K562 (cell line): ENCODE measurements at regions not wholly inside any gene's neighbourhood (a gene's known extent, or its start where the extent isn't known, plus 50 kb on each side); places are given as distances from the start of the nearest gene placed in this dataset.

Source experiments
- BHLHE40 ChIP-seq: IDR thresholded peaks from 2 replicates; pipeline ENCODE4 v1.6.1; 2011; ENCODE audit warnings: low read length, improper control_type of control experiment
- CHD7 ChIP-seq: fragments of 200-600 bp; sonication (generic); IDR thresholded peaks from one replicate; pipeline ENCODE4 v1.6.1; 2012; ENCODE audit warnings: mild to moderate bottlenecking, low read depth, low read length, inconsistent platforms
- DACH1 ChIP-seq: fragments of 450-650 bp; IDR thresholded peaks from 2 replicates; pipeline ENCODE4 v1.6.1; 2018; ENCODE audit not compliant: partially characterized antibody
- MEIS2 ChIP-seq: fragments of 450-650 bp; IDR thresholded peaks from 2 replicates; pipeline ENCODE4 v1.6.1; 2014; ENCODE audit warnings: mild to moderate bottlenecking; ENCODE audit not compliant: partially characterized antibody
- NFIC ChIP-seq: fragments of 450-650 bp; IDR thresholded peaks from 2 replicates; pipeline ENCODE4 v1.6.1; 2017; ENCODE audit warnings: mild to moderate bottlenecking, inconsistent platforms
- PATZ1 ChIP-seq: fragments of 250-450 bp; sonication (Bioruptor Pico); IDR thresholded peaks from 2 replicates; pipeline ENCODE4 v1.5.0; 2020; ENCODE audit warnings: mild to moderate bottlenecking, borderline replicate concordance
- ZNF280A ChIP-seq: fragments of 450-650 bp; IDR thresholded peaks from 2 replicates; pipeline ENCODE4 v1.6.1; 2018; ENCODE audit warnings: mild to moderate bottlenecking, low read depth; ENCODE audit not compliant: partially characterized antibody

- TF ChIP-seq ZNF280A (no peak), NFIC (peak; percentile 29; the same call in 1 of the 2 replicates), DACH1 (no peak), BHLHE40 (peak; percentile 63), CHD7 (no peak), MEIS2 (peak; percentile 46), PATZ1 (CRISPR knock-in tag) (no peak)
Measured at GRCh38 chr20:52035498-52035897, 156.1 kb downstream of the ZFP64 start (continued).
